Loucy (cell line): ENCODE measurements at regions not wholly inside any gene's neighbourhood (a gene's known extent, or its start where the extent isn't known, plus 50 kb on each side); places are given as distances from the start of the nearest gene placed in this dataset.

ENCODE experiments used
- H2AFZ ChIP-seq: fragments of 200-600 bp; sonication (generic); 2 replicates; pipeline ENCODE4 v1.6.0; 2016; ENCODE audit warnings: antibody characterized with exemption, mild to moderate bottlenecking, low read length, moderate library complexity
- H3F3A ChIP-seq: fragments of 200-600 bp; 2 replicates; pipeline ENCODE4 v1.6.0; 2016; ENCODE audit warnings: antibody characterized with exemption, low read depth, mild to moderate bottlenecking
- H3K27me3 ChIP-seq: fragments of 200-600 bp; sonication (generic); 2 replicates; pipeline ENCODE4 v1.6.1; 2014; ENCODE audit warnings: low read length, mild to moderate bottlenecking; ENCODE audit not compliant: insufficient read depth, poor library complexity, severe bottlenecking
- H3K36me3 ChIP-seq: fragments of 200-600 bp; sonication (generic); 2 replicates; pipeline ENCODE4 v1.6.1; 2016; ENCODE audit warnings: low read length; ENCODE audit not compliant: insufficient read depth
- H3K4me1 ChIP-seq: fragments of 200-600 bp; sonication (generic); 2 replicates; pipeline ENCODE4 v1.5.1; 2014; ENCODE audit warnings: low read length, mild to moderate bottlenecking; ENCODE audit not compliant: insufficient read depth, poor library complexity, severe bottlenecking
- H3K4me2 ChIP-seq: fragments of 200-600 bp; sonication (generic); 2 replicates; pipeline ENCODE4 v1.6.0; 2014; ENCODE audit warnings: antibody characterized with exemption, low read length, low read depth, mild to moderate bottlenecking; ENCODE audit not compliant: poor library complexity, severe bottlenecking
- H3K4me3 ChIP-seq: fragments of 200-600 bp; sonication (generic); 2 replicates; pipeline ENCODE4 v1.5.1; 2014; ENCODE audit warnings: low read length, mild to moderate bottlenecking, mixed read lengths; ENCODE audit not compliant: poor library complexity, severe bottlenecking
- H3K79me2 ChIP-seq: fragments of 200-600 bp; sonication (generic); 2 replicates; pipeline ENCODE4 v1.6.1; 2014; ENCODE audit warnings: low read length; ENCODE audit not compliant: insufficient read depth
- H3K9ac ChIP-seq: fragments of 200-600 bp; sonication (generic); 2 replicates; pipeline ENCODE4 v1.6.0; 2014; ENCODE audit warnings: mild to moderate bottlenecking, low read depth, low read length, moderate library complexity; ENCODE audit not compliant: poor library complexity, severe bottlenecking
- H3K9me2 ChIP-seq: fragments of 200-600 bp; sonication (generic); replicated peaks from 2 replicates; pipeline ENCODE4 v1.6.1; 2016; ENCODE audit warnings: low read depth, low read length, mixed read lengths
- H3K9me3 ChIP-seq: fragments of 200-600 bp; sonication (generic); 2 replicates; pipeline ENCODE4 v1.6.1; 2014; ENCODE audit warnings: mild to moderate bottlenecking, antibody characterized with exemption, low read length, low read depth; ENCODE audit not compliant: insufficient read depth
- H4K20me1 ChIP-seq: fragments of 200-600 bp; sonication (generic); 2 replicates; pipeline ENCODE4 v1.6.0; 2014; ENCODE audit warnings: antibody characterized with exemption, low read length, mild to moderate bottlenecking; ENCODE audit not compliant: insufficient read depth, poor library complexity, severe bottlenecking
- EZH2phosphoT487 ChIP-seq: fragments of 200-600 bp; IDR thresholded peaks from 2 replicates; pipeline ENCODE4 v1.6.1; 2018; ENCODE audit warnings: antibody characterized with exemption, mild to moderate bottlenecking, moderate library complexity, borderline replicate concordance
- TF ChIP-seq, protein P1 (sequence below): fragments of 200-600 bp; sonication (generic); conservative IDR thresholded peaks from 2 replicates; pipeline ENCODE4 v1.5.1; 2014; ENCODE audit warnings: mild to moderate bottlenecking, antibody characterized with exemption, low read length

DNA sequence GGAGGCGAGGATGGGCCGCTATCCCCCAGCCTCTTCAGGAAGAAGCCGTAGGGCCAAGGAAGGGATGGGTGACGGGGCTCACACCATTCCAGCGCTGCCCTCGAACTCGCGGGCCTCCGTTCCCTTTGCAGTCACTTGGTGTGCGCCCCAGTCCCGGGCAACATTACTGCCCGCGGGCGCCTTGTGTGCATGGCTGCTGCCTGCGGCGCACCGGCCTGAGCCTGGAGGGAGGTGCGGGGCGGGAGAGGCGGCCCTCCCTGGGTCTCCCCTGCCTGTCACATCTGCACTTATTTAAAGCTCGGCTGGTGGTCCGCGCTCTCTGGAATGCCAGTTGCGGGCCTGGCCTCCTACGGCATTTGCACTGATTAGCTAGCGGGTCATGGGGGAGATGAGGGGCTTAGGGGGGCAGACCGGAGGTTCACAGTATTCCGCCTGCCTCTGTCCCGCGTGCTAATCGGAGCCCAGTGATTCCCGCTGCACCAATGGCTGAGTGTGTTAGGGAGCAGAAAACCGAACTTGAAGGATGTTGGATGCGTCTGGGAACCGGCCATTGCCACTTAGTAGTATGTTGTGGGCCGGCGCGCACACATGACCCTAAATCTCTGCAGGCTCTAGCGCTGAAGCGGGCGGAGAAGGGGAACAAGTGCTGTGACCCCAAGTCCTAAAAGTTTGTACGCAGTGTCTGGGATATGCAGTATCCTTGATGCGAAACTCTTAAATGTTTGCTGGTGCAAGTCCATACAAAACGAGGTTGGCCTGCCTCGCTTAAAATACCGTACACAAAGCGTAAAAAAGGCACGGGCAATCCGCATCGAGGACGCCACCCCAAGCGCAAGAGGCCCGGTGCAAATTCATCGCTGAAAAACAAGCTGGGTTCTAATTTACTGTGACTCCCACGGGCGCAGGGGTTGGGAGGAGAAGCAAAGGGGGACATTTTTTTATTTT lies 161.2 kb upstream of the SIX2 start:
- no peaks in the 10 kb centered on the region for H3K9me2 ChIP-seq
- H3K27me3 ChIP-seq, result no peaks in the 10 kb centered on the region
- no peak overlapping the region for H3K4me2 ChIP-seq
- no peak for TF ChIP-seq EZH2phosphoT487
- TF ChIP-seq, protein P1, sequence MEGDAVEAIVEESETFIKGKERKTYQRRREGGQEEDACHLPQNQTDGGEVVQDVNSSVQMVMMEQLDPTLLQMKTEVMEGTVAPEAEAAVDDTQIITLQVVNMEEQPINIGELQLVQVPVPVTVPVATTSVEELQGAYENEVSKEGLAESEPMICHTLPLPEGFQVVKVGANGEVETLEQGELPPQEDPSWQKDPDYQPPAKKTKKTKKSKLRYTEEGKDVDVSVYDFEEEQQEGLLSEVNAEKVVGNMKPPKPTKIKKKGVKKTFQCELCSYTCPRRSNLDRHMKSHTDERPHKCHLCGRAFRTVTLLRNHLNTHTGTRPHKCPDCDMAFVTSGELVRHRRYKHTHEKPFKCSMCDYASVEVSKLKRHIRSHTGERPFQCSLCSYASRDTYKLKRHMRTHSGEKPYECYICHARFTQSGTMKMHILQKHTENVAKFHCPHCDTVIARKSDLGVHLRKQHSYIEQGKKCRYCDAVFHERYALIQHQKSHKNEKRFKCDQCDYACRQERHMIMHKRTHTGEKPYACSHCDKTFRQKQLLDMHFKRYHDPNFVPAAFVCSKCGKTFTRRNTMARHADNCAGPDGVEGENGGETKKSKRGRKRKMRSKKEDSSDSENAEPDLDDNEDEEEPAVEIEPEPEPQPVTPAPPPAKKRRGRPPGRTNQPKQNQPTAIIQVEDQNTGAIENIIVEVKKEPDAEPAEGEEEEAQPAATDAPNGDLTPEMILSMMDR, result no peak
- no peaks in the 10 kb centered on the region for H3K36me3 ChIP-seq
- no peak overlapping the region for H2AFZ ChIP-seq
- no peak overlapping the region for H3K9ac ChIP-seq
- H3K79me2 ChIP-seq, result no peaks in the 10 kb centered on the region
- no peaks in the 10 kb centered on the region for H3F3A ChIP-seq
- H4K20me1 ChIP-seq, result no peaks in the 10 kb centered on the region
- H3K4me1 ChIP-seq, result no peaks in the 10 kb centered on the region
- H3K4me3 ChIP-seq, result no peak overlapping the region
- H3K9me3 ChIP-seq, result no peaks in the 10 kb centered on the region

GRCh38 chr2:45169339-45170190 lies 160.3 kb upstream of the SIX2 start:
- Histone ChIP-seq H3K36me3 (no peaks in the 10 kb centered on the region), H3K9me2 (no peaks in the 10 kb centered on the region), H3F3A (no peaks in the 10 kb centered on the region), H2AFZ (no peak overlapping the region), H3K79me2 (no peaks in the 10 kb centered on the region), H3K9me3 (no peaks in the 10 kb centered on the region), H3K4me2 (no peak overlapping the region), H3K27me3 (no peaks in the 10 kb centered on the region), H4K20me1 (no peaks in the 10 kb centered on the region), H3K9ac (no peak overlapping the region), H3K4me3 (no peak overlapping the region), H3K4me1 (no peaks in the 10 kb centered on the region)
- no peak for TF ChIP-seq EZH2phosphoT487

DNA sequence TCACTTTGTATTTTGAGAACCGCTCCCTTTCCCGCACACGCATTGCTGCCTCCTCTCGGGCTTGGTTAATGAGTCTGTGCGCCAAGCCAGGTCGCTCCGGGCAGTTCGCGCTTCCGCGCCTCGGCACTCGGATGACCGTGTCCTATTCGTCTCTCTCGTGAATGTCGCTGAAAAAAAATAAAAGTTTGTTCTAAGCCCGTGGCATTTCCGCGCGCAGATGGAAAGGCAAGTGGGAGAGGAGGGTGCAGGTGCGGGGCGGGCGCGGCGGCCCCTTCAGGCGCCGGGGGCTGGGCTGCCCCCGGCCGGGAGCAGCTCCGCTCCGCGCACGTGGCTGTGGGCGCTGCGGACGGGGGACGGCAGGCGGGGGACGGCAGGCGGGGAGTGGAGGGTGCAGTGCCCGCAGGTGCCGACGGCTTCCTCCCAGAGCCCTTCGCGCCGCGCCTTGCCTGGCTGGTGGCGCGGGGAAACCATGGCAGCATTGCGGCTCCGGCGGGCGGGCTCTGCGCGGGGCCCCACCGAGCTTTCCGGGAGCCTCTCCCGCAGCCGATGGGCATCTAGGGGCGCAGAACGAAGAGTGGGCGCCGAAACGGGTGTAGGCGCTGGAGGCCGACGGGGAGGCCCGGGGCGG lies 159.6 kb upstream of the SIX2 start:
- no peaks in the 10 kb centered on the region for H3K36me3 ChIP-seq
- H3K9ac ChIP-seq, result no peak overlapping the region
- no peak overlapping the region for H2AFZ ChIP-seq
- no peaks in the 10 kb centered on the region for H3K27me3 ChIP-seq
- TF ChIP-seq, protein P1, result no peak
- TF ChIP-seq EZH2phosphoT487, result no peak
- no peaks in the 10 kb centered on the region for H3K4me1 ChIP-seq
- no peak overlapping the region for H3K4me2 ChIP-seq
- no peaks in the 10 kb centered on the region for H3K79me2 ChIP-seq
- no peaks in the 10 kb centered on the region for H3K9me2 ChIP-seq
- H3K4me3 ChIP-seq, result no peak overlapping the region
- H3K9me3 ChIP-seq, result no peaks in the 10 kb centered on the region
- H4K20me1 ChIP-seq, result no peaks in the 10 kb centered on the region
- no peaks in the 10 kb centered on the region for H3F3A ChIP-seq
